ENCODE measurements at regions not wholly inside any gene's neighbourhood (a gene's known extent, or its start where the extent isn't known, plus 50 kb on each side); places are given as distances from the start of the nearest gene placed in this dataset.
A peak's percentile ranks its signal among the peaks of the same experiment; 100 is the strongest.

- DNase-seq = no peak
Measured at GRCh38 chr12:74917743-74918142, 291.9 kb downstream of the KCNC2 start.

- no peak for DNase-seq
Measured at GRCh38 chr12:74918291-74918690, 291.3 kb downstream of the KCNC2 start.

- DNase-seq = no peak
Measured at GRCh38 chr12:74922117-74922516, 287.5 kb downstream of the KCNC2 start.

DNA sequence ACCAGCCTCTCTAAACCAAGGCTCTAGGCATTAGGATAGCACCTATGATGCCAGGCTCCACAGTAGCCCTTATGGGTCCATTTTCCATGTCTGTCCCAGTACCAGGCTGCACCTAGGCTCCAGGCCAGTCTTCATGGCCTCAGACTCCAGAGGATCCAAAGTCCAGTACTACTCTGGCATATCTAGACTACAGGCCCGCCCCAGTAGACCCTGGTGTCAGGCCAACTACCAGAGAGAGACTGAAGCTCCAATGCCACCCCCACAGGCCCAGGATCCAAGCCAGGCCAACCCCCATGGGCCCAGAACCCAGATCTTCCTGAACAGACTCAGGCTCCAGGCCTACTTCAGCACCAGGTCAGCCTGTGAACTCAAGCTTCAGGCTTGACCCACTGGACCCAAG is 287.0 kb downstream of the KCNC2 start:
- DNase-seq = no peak

DNA sequence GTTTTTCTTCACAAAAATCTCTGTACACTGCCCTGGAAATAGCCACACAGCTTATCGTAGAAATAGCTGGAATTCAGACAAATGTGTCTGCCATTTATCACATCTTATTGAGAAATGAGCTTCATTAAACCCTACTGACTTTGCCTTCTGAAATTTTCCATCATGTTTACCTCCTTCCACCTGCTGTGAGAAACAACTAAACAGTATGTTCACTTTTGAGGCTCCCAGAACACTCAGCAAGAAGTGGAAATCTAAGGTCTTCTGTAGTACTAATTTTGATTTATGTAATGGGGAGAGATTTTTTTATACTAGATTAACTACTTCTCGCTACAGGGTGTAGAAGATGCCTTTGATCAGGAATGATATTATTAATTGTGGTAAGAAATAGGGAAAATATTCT is 268.0 kb downstream of the KCNC2 start:
- no peak for DNase-seq

- no peak for DNase-seq
Measured at GRCh38 chr12:74945771-74946198, 263.9 kb downstream of the KCNC2 start.

GRCh38 chr12:74953697-74954096 is 255.9 kb downstream of the KCNC2 start:
- DNase-seq = no peak

DNA sequence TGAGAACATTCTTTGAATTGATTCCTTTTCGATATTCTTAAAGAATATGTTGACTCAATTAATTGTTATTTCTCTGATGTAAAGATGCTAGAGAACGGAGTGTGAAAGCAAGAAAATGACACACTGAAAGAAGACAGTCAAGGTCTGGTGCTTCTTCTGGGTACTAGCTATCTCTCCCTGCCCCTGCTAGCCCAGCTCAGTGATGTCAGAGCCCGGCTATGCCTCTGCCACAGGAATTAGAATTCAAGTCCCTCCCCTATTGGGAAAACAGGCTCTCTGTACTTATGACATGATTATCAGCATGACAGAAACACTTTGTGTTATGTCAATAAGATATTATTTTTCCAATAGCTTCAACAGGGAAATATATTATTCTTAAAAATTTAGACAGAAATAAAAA is 252.4 kb downstream of the KCNC2 start:
- DNase-seq = no peak

DNA sequence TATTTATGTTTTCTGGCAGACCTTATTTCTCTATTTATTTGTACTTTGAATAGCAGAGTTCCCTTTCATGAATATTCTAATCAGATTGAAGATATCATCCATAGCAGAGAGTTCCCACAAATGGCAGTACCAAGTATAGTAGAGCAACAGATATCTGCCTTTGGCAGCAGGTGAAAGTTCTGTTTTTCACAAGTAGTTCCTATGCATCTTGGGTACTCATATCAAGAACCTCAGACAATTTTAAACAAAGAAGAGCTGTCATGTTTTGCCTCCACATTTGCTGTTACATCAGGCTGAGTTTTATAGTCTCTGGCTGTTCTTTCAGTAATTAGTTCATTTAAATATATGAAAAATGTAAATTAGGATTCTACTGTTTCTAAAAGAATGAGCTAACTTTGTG is 252.0 kb downstream of the KCNC2 start:
- no peak for DNase-seq

DNA sequence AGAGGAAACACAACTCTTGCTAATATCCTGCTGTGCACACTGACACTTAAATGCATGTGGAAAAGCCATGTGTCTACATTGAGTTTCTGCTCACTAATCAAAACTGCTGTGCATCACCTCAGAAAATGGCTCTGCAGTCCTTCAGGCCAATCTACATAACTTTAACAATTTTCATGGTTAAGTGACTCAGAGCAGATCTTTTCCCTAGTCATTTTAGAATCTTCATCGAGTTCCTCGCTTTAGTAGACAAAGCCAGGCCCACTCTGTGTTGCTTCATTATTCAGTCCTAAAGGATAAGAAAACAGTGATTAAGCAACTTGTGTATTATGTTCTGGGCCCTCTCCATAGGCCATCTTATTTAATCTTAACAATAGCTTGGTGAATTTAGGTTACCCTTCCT is 250.0 kb downstream of the KCNC2 start:
- DNase-seq = no peak

- no peak for DNase-seq
Measured at GRCh38 chr12:74963304-74963703, 246.3 kb downstream of the KCNC2 start.

DNA sequence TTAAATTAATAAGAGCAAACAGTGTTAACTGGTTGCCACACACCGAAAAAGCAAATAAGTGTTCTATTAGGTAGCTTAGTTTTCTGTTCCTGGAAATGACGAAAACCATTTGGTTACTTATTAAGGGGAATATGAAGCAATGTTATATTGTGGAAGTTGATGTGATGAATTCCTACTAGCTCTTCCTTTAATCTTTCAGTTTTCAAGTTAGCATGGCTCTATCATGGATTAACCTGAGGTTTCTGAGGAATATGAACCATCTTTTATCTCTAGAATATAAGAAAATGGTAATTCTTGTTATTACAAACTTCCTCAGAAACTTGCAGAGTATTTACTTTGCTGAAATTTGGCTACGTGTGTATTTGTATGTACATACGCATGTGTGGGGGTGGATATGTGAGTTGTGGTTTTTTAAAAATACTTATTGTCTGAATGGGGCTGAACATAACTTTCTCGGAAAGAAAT is 245.7 kb downstream of the KCNC2 start:
- DNase-seq = no peak

GRCh38 chr12:74964390-74964789 is 245.2 kb downstream of the KCNC2 start:
- no peak for DNase-seq

DNA sequence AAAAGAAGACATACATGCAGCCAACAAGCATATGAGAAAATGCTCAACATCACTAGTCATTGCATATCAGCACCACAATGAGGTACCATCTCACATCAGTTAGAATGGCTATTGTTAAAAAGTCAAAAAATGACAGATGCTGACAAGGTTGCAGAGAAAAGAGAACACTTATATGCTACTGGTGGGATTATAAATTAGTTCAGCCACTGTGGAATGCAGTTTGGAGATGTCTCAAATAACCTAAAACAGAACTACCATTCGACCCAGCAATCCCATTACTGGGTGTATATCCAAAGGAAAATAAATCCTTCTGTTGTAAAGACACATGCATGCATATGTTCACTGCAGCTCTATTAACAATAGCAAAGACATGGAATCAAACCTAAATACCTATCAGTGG is 238.4 kb downstream of the KCNC2 start:
- no peak for DNase-seq

DNA sequence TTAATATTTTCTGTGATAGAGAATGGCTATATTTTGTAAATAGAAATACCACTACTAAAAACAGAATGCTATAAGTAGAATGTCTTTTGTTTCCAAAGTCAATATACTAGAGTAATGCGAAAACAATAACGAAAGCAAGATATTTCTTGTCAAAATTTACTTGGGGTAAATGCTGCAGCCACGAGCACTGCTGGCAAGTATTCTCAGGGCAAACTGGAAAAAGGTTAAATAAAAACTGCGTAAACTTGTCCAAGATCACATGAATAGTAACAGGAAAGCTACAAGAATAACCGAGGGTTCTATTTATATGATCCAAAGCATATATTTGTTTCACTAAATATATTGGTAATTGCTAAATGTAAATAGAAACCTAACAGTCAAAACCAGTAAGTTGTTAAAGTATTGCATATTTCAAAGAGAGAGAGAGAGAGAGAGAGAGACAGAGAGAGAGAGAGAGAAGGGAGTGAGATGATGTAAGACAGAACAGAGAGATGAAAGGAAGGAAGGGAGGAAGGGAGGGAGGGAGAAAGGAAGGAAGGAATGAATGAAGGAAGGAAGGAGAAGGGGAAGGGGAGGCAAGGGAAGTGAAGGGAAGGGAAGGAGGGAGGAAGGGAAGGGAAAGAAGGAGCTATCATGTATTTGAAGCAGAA is 231.7 kb downstream of the KCNC2 start:
- no peak for DNase-seq

- DNase-seq = no peak
Measured at GRCh38 chr12:74980510-74980909, 229.1 kb downstream of the KCNC2 start.

- no peak for DNase-seq
Measured at GRCh38 chr12:74981541-74981940, 228.1 kb downstream of the KCNC2 start.

DNA sequence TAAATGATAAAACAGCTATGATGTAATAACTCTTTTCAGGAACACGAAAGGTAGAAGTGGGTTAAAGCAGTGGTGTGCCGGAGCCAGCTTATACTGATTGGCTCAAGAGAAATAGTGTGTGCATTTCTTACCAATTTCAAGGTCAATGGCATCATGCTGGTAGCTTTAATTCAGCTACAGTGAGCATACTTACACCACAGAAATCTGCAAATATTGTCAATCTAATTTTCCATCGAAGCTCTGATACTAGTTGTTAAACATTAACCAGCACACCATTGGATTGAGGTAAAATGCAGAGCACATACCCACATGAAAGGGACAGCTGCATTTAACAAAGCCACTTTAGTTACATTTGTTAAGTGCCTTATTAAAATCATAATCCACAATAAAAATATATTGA is 225.7 kb downstream of the KCNC2 start:
- DNase-seq = no peak

DNA sequence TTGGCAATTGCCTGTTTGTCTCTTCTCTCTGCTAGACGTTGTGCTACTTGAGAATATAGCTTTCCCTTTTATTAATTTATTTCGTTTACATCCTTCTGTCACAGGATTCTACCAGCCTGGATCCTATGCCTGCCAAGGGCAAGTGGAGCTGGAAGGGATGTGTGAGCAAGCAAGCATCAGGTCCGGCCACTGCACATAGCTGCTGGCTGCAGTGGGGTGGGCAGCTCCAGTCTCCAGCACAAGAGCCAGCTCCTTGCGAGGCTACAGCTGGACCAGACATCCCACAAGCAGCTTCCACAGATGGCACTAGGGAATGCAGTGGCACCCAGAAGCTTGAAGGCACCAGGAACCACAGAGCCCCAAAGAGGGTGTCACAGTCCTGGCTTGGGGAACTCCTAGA is 225.0 kb downstream of the KCNC2 start:
- DNase-seq = no peak

- no peak for DNase-seq
Measured at GRCh38 chr12:74985293-74985985, 224.2 kb downstream of the KCNC2 start.

DNA sequence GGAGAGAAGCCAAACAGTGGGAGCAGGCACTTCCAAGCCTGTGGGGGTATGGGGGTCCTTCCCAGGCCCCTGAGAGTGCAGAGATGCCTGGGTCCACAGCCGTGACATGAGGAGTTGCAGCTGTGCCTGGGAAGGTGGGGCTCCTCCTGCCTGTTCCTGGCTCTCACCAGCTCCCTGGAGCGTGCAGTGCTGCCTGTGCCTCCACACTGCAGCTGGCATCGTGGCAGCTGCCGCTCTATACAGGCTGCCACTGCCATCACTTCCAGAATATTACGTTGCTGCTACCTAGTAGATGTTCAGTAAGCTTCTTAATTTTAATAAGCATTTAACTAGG is 223.7 kb downstream of the KCNC2 start:
- DNase-seq = peak; percentile 15

DNA sequence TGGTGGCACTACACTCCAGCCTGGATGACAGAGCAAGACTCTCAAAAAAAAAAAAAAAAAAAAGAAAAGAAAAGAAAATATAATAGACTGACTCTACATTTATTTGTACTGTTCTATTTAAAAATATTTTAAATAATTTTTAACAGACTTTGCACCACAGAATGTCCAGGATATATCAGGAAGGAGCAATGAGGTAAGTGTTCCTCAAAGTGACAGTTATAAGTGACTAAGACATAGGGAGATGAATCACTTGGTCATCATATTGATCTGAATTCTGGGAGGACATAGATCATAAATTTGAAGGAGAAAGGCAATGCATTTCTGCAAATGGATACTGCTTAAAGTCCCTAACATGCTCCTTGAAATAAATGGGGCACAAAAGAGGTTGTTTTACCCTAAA is 221.5 kb downstream of the KCNC2 start:
- DNase-seq = no peak

Measured in NCI-H774 (cell line).